ENCODE measurements at regions not wholly inside any gene's neighbourhood (a gene's known extent, or its start where the extent isn't known, plus 50 kb on each side); places are given as distances from the start of the nearest gene placed in this dataset.
A peak's percentile ranks its signal among the peaks of the same experiment; 100 is the strongest.

GRCh38 chr13:104485571-104485970 lies 1419.4 kb upstream of the SLC10A2 start (continued):
- TF ChIP-seq ZNF462 (CRISPR knock-in tag; IDR thresholded peaks at IDR 0.05) (no peak), ZNF114 (CRISPR knock-in tag; IDR thresholded peaks at IDR 0.05) (no peak), EZH2 (IDR thresholded peaks at IDR 0.05; ENCODE audit: low read depth, unreplicated experiment) (no peak), JUNB (IDR thresholded peaks at IDR 0.05; ENCODE audit: unreplicated experiment) (no peak), POLR2AphosphoS5 (IDR thresholded peaks at IDR 0.05; ENCODE audit: low read depth) (no peak), CTCF (conservative IDR thresholded peaks at IDR 0.05; ENCODE audit: low read depth in 2 of 2) (no peak), NANOG (IDR thresholded peaks at IDR 0.05; ENCODE audit: borderline replicate concordance) (no peak), STAT1 (IDR thresholded peaks at IDR 0.05; ENCODE audit: unreplicated experiment) (no peak), CREB1 (CRISPR knock-in tag; IDR thresholded peaks at IDR 0.05; ENCODE audit: low read depth) (no peak)

- Mint-ChIP-seq H3K9me3 (peaks cover 14% of the 10 kb centered on the region; the same call in 2 of the 3 replicates), H3K4me1 (no peaks in the 10 kb centered on the region), H3K27ac (no peak overlapping the region), H3K27me3 (ENCODE audit: insufficient read depth, low read depth, poor library complexity) (no peaks in the 10 kb centered on the region), H3K4me3 (no peak overlapping the region), H3K36me3 (ENCODE audit: low read depth) (peaks cover 10% of the 10 kb centered on the region; the same call in 2 of the 3 replicates)
- Histone ChIP-seq H3K9me2 (ENCODE audit: insufficient read depth) (no peaks in the 10 kb centered on the region), H2AFZ (peak overlapping the region; percentile 52; the same call in 1 of the 2 replicates), H3K36me3 (ENCODE audit: insufficient read depth) (no peaks in the 10 kb centered on the region), H3K27me3 (ENCODE audit: insufficient read depth) (no peaks in the 10 kb centered on the region), H3K27ac (ENCODE audit: low read depth) (no peak overlapping the region), H3K4me2 (no peak overlapping the region), H3K79me2 (replicated peaks; ENCODE audit: insufficient read depth) (no peaks in the 10 kb centered on the region), H3F3A (replicated peaks; ENCODE audit: low read depth) (no peaks in the 10 kb centered on the region), H3K4me3 (no peak overlapping the region), H3K4me1 (ENCODE audit: insufficient read depth) (no peaks in the 10 kb centered on the region), H4K20me1 (replicated peaks; ENCODE audit: insufficient read depth) (no peaks in the 10 kb centered on the region)
- DNase-seq (ENCODE audit: low spot score) (no peak), ATAC-seq (no peak)
- TF ChIP-seq REST (IDR thresholded peaks at IDR 0.05; ENCODE audit: unreplicated experiment), result no peak
- no peak for TF ChIP-seq ETS1 (IDR thresholded peaks at IDR 0.05)
- TF ChIP-seq CTCF (conservative IDR thresholded peaks at IDR 0.05; ENCODE audit: low read depth in 2 of 2), result no peak
- no peak for TF ChIP-seq ZNF114 (CRISPR knock-in tag; IDR thresholded peaks at IDR 0.05)
These were observed 1417.4 kb upstream of the SLC10A2 start for GRCh38 chr13:104483631-104484030.

Measured in GM23338 (cell line).